GM23338 (cell line): ENCODE measurements at regions not wholly inside any gene's neighbourhood (a gene's known extent, or its start where the extent isn't known, plus 50 kb on each side); places are given as distances from the start of the nearest gene placed in this dataset.

Experiments
- ATAC-seq: fragments of 200-7000 bp; cut with Tn5 transposase; 3 replicates; pipeline ENCODE4 v1.9.1; 2020
- DNase-seq: peaks from one replicate; pipeline ENCODE4 v3.0.0-alpha.2; 2015; ENCODE audit warnings: low spot score
- H2AFZ ChIP-seq: fragments of 200-600 bp; sonication (generic); 2 replicates; pipeline ENCODE4 v1.8.0; 2016; ENCODE audit warnings: antibody characterized with exemption, mild to moderate bottlenecking, moderate library complexity
- H3F3A ChIP-seq: fragments of 200-600 bp; sonication (generic); replicated peaks from 2 replicates; pipeline ENCODE4 v1.8.0; 2017; ENCODE audit warnings: antibody characterized with exemption, mixed run types, low read depth
- H3K27ac ChIP-seq: fragments of 200-600 bp; sonication (generic); 2 replicates; pipeline ENCODE4 v1.6.1; 2016; ENCODE audit warnings: low read depth
- H3K27me3 ChIP-seq: fragments of 200-600 bp; sonication (generic); 2 replicates; pipeline ENCODE4 v1.8.0; 2016; ENCODE audit warnings: mild to moderate bottlenecking, mixed run types, moderate library complexity; ENCODE audit not compliant: insufficient read depth
- H3K36me3 ChIP-seq: fragments of 200-600 bp; sonication (generic); 2 replicates; pipeline ENCODE4 v1.8.0; 2016; ENCODE audit warnings: mild to moderate bottlenecking; ENCODE audit not compliant: insufficient read depth
- H3K4me1 ChIP-seq: fragments of 200-600 bp; sonication (generic); 2 replicates; pipeline ENCODE4 v1.8.0; 2016; ENCODE audit warnings: mild to moderate bottlenecking, moderate library complexity; ENCODE audit not compliant: insufficient read depth
- H3K4me2 ChIP-seq: fragments of 200-600 bp; sonication (generic); 2 replicates; pipeline ENCODE4 v1.7.1; 2017; ENCODE audit warnings: mixed run types
- H3K4me3 ChIP-seq: fragments of 200-600 bp; sonication (generic); 2 replicates; pipeline ENCODE4 v1.6.1; 2016; ENCODE audit warnings: mixed run types
- H3K79me2 ChIP-seq: fragments of 200-600 bp; sonication (generic); replicated peaks from 2 replicates; pipeline ENCODE4 v1.8.0; 2017; ENCODE audit warnings: mild to moderate bottlenecking; ENCODE audit not compliant: insufficient read depth
- H3K9me2 ChIP-seq: fragments of 200-600 bp; sonication (generic); 2 replicates; pipeline ENCODE4 v1.8.0; 2017; ENCODE audit not compliant: insufficient read depth
- H4K20me1 ChIP-seq: fragments of 200-600 bp; sonication (generic); replicated peaks from 2 replicates; pipeline ENCODE4 v1.8.0; 2017; ENCODE audit warnings: mild to moderate bottlenecking; ENCODE audit not compliant: insufficient read depth
- H3K27ac Mint-ChIP-seq: 2 replicates; pipeline ENCODE4 v1.8.0; 2020; ENCODE audit warnings: inconsistent platforms, mild to moderate bottlenecking, moderate library complexity, mixed read lengths
- H3K27me3 Mint-ChIP-seq: 3 replicates; pipeline ENCODE4 v1.8.0; 2022; ENCODE audit warnings: low read depth, mild to moderate bottlenecking, moderate library complexity, mixed read lengths, inconsistent platforms; ENCODE audit not compliant: insufficient read depth, poor library complexity
- H3K36me3 Mint-ChIP-seq: 3 replicates; pipeline ENCODE4 v1.8.0; 2021; ENCODE audit warnings: low read depth, mild to moderate bottlenecking, inconsistent platforms, moderate library complexity, mixed read lengths
- H3K4me1 Mint-ChIP-seq: 3 replicates; pipeline ENCODE4 v1.8.0; 2020; ENCODE audit warnings: mild to moderate bottlenecking, inconsistent platforms, mixed read lengths
- H3K4me3 Mint-ChIP-seq: 3 replicates; pipeline ENCODE4 v1.8.0; 2021; ENCODE audit warnings: moderate library complexity, mild to moderate bottlenecking, inconsistent platforms, mixed read lengths
- H3K9me3 Mint-ChIP-seq: 3 replicates; pipeline ENCODE4 v1.8.0; 2020; ENCODE audit warnings: moderate library complexity, mild to moderate bottlenecking, inconsistent platforms, mixed read lengths
- CREB1 ChIP-seq: fragments of 250-450 bp; sonication (Bioruptor Pico); IDR thresholded peaks from 2 replicates; pipeline ENCODE4 v1.5.0; 2020; ENCODE audit warnings: low read depth, mild to moderate bottlenecking, moderate library complexity
- CTCF ChIP-seq, 2 experiments: fragments of 200-600 bp in 1 of 2; sonication (generic) in 1 of 2; conservative IDR thresholded peaks; 2 replicates each; pipeline versions ENCODE4 v1.5.1 to v1.6.1; 2016 to 2017; ENCODE audit warnings: antibody characterized with exemption in 2 of 2, low read depth in 2 of 2, mild to moderate bottlenecking in 2 of 2, moderate library complexity in 1 of 2
- EZH2 ChIP-seq: fragments of 200-600 bp; sonication (generic); IDR thresholded peaks from one replicate; pipeline ENCODE4 v1.8.0; 2017; ENCODE audit warnings: antibody characterized with exemption, mild to moderate bottlenecking, low read depth; ENCODE audit not compliant: unreplicated experiment
- EZH2phosphoT487 ChIP-seq: fragments of 200-600 bp; sonication (generic); IDR thresholded peaks from one replicate; pipeline ENCODE4 v1.8.1; 2018; ENCODE audit warnings: antibody characterized with exemption; ENCODE audit not compliant: unreplicated experiment
- JUNB ChIP-seq: IDR thresholded peaks from one replicate; pipeline ENCODE4 v1.6.1; 2016; ENCODE audit warnings: antibody characterized with exemption; ENCODE audit not compliant: unreplicated experiment
- NANOG ChIP-seq: IDR thresholded peaks from 2 replicates; pipeline ENCODE4 v1.6.1; 2016; ENCODE audit warnings: antibody characterized with exemption, borderline replicate concordance
- POLR2AphosphoS5 ChIP-seq: IDR thresholded peaks from 2 replicates; pipeline ENCODE4 v1.6.1; 2016; ENCODE audit warnings: antibody characterized with exemption, low read depth
- STAT1 ChIP-seq: IDR thresholded peaks from one replicate; pipeline ENCODE4 v1.6.1; 2016; ENCODE audit warnings: antibody characterized with exemption; ENCODE audit not compliant: unreplicated experiment
- TF ChIP-seq, protein P1 (sequence below): IDR thresholded peaks from 2 replicates; pipeline ENCODE4 v1.6.1; 2016; ENCODE audit warnings: antibody characterized with exemption
- TF ChIP-seq, protein P2 (sequence below): IDR thresholded peaks from one replicate; pipeline ENCODE4 v1.6.1; 2018; ENCODE audit warnings: antibody characterized with exemption; ENCODE audit not compliant: unreplicated experiment

- TF ChIP-seq, protein P1, sequence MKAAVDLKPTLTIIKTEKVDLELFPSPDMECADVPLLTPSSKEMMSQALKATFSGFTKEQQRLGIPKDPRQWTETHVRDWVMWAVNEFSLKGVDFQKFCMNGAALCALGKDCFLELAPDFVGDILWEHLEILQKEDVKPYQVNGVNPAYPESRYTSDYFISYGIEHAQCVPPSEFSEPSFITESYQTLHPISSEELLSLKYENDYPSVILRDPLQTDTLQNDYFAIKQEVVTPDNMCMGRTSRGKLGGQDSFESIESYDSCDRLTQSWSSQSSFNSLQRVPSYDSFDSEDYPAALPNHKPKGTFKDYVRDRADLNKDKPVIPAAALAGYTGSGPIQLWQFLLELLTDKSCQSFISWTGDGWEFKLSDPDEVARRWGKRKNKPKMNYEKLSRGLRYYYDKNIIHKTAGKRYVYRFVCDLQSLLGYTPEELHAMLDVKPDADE = no peak
Observed at GRCh38 chr4:154908168-154908567, 127.1 kb downstream of the RBM46 start (continued).

DNA sequence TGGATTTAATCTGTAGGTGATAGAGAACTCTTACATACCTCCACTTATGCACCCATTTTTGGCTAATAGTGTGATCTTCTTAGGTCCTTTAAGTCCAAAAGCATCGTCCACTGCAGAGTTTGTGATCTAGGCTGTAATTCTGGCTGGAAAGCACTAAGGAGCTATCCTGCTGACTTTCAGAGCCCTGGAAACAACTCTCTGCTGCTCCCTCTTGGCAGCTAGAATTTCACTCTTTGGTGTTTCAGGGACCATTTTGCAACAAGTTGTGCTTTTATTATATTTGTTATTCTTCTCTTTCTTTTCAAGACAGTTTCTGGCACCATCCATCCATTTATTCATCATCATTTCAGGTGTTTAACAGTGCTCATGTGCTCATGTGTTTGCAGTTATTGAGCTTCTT, 130.0 kb downstream of the RBM46 start:
- peak; percentile 86 for ATAC-seq
- no peaks in the 10 kb centered on the region; the same call in 2 of the 3 replicates for H3K9me3 Mint-ChIP-seq
- no peaks in the 10 kb centered on the region for H3K27me3 ChIP-seq
- H3K27ac Mint-ChIP-seq = no peak overlapping the region
- H3K4me2 ChIP-seq = no peak overlapping the region
- peaks cover 2% of the 10 kb centered on the region for H3K27me3 Mint-ChIP-seq
- H3F3A ChIP-seq = no peaks in the 10 kb centered on the region
- no peak overlapping the region for H3K4me3 Mint-ChIP-seq
- H3K4me1 Mint-ChIP-seq = peaks cover 33% of the 10 kb centered on the region
- H2AFZ ChIP-seq = peak overlapping the region; percentile 3; the same call in 1 of the 2 replicates
- no peaks in the 10 kb centered on the region for H4K20me1 ChIP-seq
- H3K79me2 ChIP-seq = no peaks in the 10 kb centered on the region
- TF ChIP-seq NANOG = no peak
- no peak for TF ChIP-seq CREB1 (CRISPR knock-in tag)
- TF ChIP-seq, protein P1 = no peak
- peak; percentile 63 to 69 for TF ChIP-seq CTCF (conservative IDR thresholded peaks at IDR 0.05; ENCODE audit: low read depth in 2 of 2)
- no peak for TF ChIP-seq JUNB
- H3K36me3 Mint-ChIP-seq = no peaks in the 10 kb centered on the region
- no peaks in the 10 kb centered on the region for H3K36me3 ChIP-seq
- peaks cover 15% of the 10 kb centered on the region for H3K9me2 ChIP-seq
- no peak overlapping the region for H3K4me3 ChIP-seq
- DNase-seq = peak; percentile 65
- H3K27ac ChIP-seq = no peak overlapping the region
- peaks cover 17% of the 10 kb centered on the region for H3K4me1 ChIP-seq

- H3K27ac Mint-ChIP-seq = no peak overlapping the region
- Histone ChIP-seq H3F3A (no peaks in the 10 kb centered on the region), H4K20me1 (no peaks in the 10 kb centered on the region), H3K79me2 (no peaks in the 10 kb centered on the region), H3K27me3 (no peaks in the 10 kb centered on the region), H3K27ac (no peak overlapping the region), H2AFZ (peak overlapping the region; percentile 3), H3K4me2 (no peak overlapping the region), H3K9me2 (peaks cover 15% of the 10 kb centered on the region), H3K36me3 (no peaks in the 10 kb centered on the region), H3K4me3 (no peak overlapping the region), H3K4me1 (peaks cover 23% of the 10 kb centered on the region)
- H3K9me3 Mint-ChIP-seq = no peaks in the 10 kb centered on the region
- no peaks in the 10 kb centered on the region for H3K36me3 Mint-ChIP-seq
- TF ChIP-seq EZH2phosphoT487 (no peak), POLR2AphosphoS5 (no peak), STAT1 (no peak), EZH2 (no peak), CREB1 (CRISPR knock-in tag) (no peak)
- TF ChIP-seq, protein P1 = no peak
- TF ChIP-seq, protein P2, sequence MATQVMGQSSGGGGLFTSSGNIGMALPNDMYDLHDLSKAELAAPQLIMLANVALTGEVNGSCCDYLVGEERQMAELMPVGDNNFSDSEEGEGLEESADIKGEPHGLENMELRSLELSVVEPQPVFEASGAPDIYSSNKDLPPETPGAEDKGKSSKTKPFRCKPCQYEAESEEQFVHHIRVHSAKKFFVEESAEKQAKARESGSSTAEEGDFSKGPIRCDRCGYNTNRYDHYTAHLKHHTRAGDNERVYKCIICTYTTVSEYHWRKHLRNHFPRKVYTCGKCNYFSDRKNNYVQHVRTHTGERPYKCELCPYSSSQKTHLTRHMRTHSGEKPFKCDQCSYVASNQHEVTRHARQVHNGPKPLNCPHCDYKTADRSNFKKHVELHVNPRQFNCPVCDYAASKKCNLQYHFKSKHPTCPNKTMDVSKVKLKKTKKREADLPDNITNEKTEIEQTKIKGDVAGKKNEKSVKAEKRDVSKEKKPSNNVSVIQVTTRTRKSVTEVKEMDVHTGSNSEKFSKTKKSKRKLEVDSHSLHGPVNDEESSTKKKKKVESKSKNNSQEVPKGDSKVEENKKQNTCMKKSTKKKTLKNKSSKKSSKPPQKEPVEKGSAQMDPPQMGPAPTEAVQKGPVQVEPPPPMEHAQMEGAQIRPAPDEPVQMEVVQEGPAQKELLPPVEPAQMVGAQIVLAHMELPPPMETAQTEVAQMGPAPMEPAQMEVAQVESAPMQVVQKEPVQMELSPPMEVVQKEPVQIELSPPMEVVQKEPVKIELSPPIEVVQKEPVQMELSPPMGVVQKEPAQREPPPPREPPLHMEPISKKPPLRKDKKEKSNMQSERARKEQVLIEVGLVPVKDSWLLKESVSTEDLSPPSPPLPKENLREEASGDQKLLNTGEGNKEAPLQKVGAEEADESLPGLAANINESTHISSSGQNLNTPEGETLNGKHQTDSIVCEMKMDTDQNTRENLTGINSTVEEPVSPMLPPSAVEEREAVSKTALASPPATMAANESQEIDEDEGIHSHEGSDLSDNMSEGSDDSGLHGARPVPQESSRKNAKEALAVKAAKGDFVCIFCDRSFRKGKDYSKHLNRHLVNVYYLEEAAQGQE = no peak
- DNase-seq (no peak), ATAC-seq (no peak)
- no peak overlapping the region for H3K4me3 Mint-ChIP-seq
- peaks cover 37% of the 10 kb centered on the region for H3K4me1 Mint-ChIP-seq
- peaks cover 2% of the 10 kb centered on the region for H3K27me3 Mint-ChIP-seq
Observed at GRCh38 chr4:154911608-154912098, 130.6 kb downstream of the RBM46 start.
